Stomach (tissue), 4 donors: ENCODE measurements at regions not wholly inside any gene's neighbourhood (a gene's known extent, or its start where the extent isn't known, plus 50 kb on each side); places are given as distances from the start of the nearest gene placed in this dataset.

Source experiments
- CTCF ChIP-seq, 7 experiments: fragments of 450-650 bp in 4 of 7; fragments of 200-600 bp in 3 of 7; sonication (generic) in 3 of 7; IDR thresholded peaks; one replicate each; pipeline ENCODE4 v1.5.1; 2016 to 2019; ENCODE audit warnings: antibody characterized with exemption in 7 of 7, control low read depth in 2 of 7, mild to moderate bottlenecking in 1 of 7
- EP300 ChIP-seq: sonication (generic); formaldehyde crosslinking; IDR thresholded peaks from one replicate; pipeline ENCODE4 v1.6.1; 2017; ENCODE audit warnings: antibody characterized with exemption
- POLR2A ChIP-seq, 4 donors: fragments of 450-650 bp; IDR thresholded peaks; one replicate each; pipeline ENCODE4 v1.6.1; 2016; ENCODE audit warnings: antibody characterized with exemption in 4 of 4, control low read depth in 2 of 4, mild to moderate bottlenecking in 1 of 4, moderate library complexity in 1 of 4

GRCh38 chr4:138961664-138962063 is 53.9 kb upstream of the NOCT start:
- TF ChIP-seq POLR2A (IDR thresholded peaks at IDR 0.05), result no peak
- no peak for TF ChIP-seq CTCF (IDR thresholded peaks at IDR 0.05)
- TF ChIP-seq EP300, result no peak
